ENCODE measurements at regions not wholly inside any gene's neighbourhood (a gene's known extent, or its start where the extent isn't known, plus 50 kb on each side); places are given as distances from the start of the nearest gene placed in this dataset.

DNA sequence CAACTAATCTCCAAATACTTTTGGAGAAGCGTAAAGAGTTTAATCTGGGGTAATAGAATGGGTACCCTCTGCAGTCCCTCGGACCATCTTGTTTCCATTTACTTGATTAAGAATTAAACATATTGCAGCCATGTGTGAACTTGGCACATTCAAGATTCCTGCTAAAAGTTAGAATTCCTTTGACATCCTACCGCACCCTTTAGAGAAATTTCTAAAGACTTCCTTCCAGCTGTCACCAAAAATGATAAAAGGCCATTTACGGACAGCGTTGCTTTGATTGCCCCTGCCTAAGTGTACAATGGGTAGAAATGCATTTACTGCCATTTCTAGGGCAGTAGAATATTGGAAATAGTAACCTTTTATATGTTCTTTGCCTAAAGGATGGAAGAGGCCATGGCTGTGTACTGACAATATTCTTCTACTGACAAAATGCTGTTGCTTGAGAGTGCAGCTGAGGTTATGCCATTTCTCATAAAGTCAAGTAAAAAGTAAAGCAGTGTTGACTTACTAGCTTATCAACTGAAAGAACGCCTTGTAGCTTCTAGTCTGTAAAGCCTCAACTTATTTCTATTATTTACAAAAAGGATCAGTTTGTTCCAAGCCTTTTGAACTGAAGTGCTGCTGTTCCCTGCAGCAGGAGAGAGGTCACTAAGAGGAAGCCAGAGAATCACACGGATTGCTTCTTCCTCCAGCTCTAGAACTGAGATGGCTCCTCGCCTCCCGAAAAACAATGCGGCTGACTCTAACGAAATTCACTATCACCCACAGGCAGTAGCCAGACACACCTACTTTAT lies 139.8 kb upstream of the BASP1 start:
- Histone ChIP-seq H3K4me2 (no peak overlapping the region), H3K79me2 (ENCODE audit: insufficient read depth) (no peaks in the 10 kb centered on the region), H2AFZ (ENCODE audit: low read depth) (no peak overlapping the region), H3K9me2 (no peaks in the 10 kb centered on the region), H3F3A (replicated peaks; ENCODE audit: insufficient read depth) (peaks cover 7% of the 10 kb centered on the region), H3K9ac (no peak overlapping the region), H3K4me3 (ENCODE audit: low read depth in 2 of 2, low read length in 1 of 2) (no peak overlapping the region), H3K4me1 (ENCODE audit: control insufficient read depth in 1 of 2, insufficient read depth in 2 of 2, low read depth in 1 of 2, low read length in 1 of 2) (peaks cover 0 to 4% of the 10 kb centered on the region in 2 experiments; a peak in 1 of 4 replicates), H3K27me3 (ENCODE audit: insufficient read depth) (no peaks in the 10 kb centered on the region), H3K9me3 (no peaks in the 10 kb centered on the region), H3K36me3 (replicated peaks in 1 of 2; ENCODE audit: control insufficient read depth in 1 of 2, insufficient read depth in 2 of 2, low read length in 1 of 2) (no peaks in the 10 kb centered on the region), H4K20me1 (ENCODE audit: insufficient read depth) (no peaks in the 10 kb centered on the region), H3K27ac (ENCODE audit: low read depth in 2 of 2, low read length in 1 of 2) (no peak overlapping the region)
- no peak for TF ChIP-seq JUND (IDR thresholded peaks at IDR 0.05)
- TF ChIP-seq, protein P1, sequence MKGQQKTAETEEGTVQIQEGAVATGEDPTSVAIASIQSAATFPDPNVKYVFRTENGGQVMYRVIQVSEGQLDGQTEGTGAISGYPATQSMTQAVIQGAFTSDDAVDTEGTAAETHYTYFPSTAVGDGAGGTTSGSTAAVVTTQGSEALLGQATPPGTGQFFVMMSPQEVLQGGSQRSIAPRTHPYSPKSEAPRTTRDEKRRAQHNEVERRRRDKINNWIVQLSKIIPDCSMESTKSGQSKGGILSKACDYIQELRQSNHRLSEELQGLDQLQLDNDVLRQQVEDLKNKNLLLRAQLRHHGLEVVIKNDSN (IDR thresholded peaks at IDR 0.05; ENCODE audit: borderline replicate concordance, low read depth) = no peak
- TF ChIP-seq EZH2phosphoT487 (IDR thresholded peaks at IDR 0.05; ENCODE audit: borderline replicate concordance, low read depth) = no peak
- TF ChIP-seq GATA2 (CRISPR knock-in tag; IDR thresholded peaks at IDR 0.05) = no peak
- TF ChIP-seq, protein P2, sequence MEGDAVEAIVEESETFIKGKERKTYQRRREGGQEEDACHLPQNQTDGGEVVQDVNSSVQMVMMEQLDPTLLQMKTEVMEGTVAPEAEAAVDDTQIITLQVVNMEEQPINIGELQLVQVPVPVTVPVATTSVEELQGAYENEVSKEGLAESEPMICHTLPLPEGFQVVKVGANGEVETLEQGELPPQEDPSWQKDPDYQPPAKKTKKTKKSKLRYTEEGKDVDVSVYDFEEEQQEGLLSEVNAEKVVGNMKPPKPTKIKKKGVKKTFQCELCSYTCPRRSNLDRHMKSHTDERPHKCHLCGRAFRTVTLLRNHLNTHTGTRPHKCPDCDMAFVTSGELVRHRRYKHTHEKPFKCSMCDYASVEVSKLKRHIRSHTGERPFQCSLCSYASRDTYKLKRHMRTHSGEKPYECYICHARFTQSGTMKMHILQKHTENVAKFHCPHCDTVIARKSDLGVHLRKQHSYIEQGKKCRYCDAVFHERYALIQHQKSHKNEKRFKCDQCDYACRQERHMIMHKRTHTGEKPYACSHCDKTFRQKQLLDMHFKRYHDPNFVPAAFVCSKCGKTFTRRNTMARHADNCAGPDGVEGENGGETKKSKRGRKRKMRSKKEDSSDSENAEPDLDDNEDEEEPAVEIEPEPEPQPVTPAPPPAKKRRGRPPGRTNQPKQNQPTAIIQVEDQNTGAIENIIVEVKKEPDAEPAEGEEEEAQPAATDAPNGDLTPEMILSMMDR (IDR thresholded peaks at IDR 0.05) = no peak
- no peak for TF ChIP-seq TAF1 (IDR thresholded peaks at IDR 0.05; ENCODE audit: borderline replicate concordance, low read depth, low read length)
- TF ChIP-seq, protein P3, sequence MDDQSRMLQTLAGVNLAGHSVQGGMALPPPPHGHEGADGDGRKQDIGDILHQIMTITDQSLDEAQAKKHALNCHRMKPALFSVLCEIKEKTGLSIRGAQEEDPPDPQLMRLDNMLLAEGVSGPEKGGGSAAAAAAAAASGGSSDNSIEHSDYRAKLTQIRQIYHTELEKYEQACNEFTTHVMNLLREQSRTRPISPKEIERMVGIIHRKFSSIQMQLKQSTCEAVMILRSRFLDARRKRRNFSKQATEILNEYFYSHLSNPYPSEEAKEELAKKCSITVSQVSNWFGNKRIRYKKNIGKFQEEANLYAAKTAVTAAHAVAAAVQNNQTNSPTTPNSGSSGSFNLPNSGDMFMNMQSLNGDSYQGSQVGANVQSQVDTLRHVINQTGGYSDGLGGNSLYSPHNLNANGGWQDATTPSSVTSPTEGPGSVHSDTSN (IDR thresholded peaks at IDR 0.05) = no peak
- TF ChIP-seq, protein P4, sequence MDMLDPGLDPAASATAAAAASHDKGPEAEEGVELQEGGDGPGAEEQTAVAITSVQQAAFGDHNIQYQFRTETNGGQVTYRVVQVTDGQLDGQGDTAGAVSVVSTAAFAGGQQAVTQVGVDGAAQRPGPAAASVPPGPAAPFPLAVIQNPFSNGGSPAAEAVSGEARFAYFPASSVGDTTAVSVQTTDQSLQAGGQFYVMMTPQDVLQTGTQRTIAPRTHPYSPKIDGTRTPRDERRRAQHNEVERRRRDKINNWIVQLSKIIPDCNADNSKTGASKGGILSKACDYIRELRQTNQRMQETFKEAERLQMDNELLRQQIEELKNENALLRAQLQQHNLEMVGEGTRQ (IDR thresholded peaks at IDR 0.05; ENCODE audit: borderline replicate concordance, low read depth, low read length) = no peak
- no peak for TF ChIP-seq MEF2A (IDR thresholded peaks at IDR 0.05; ENCODE audit: borderline replicate concordance, low read depth)
- no peak for TF ChIP-seq SIN3A (IDR thresholded peaks at IDR 0.05; ENCODE audit: borderline replicate concordance, low read depth, low read length)
- TF ChIP-seq NFIC (IDR thresholded peaks at IDR 0.05; ENCODE audit: borderline replicate concordance) = no peak
- no peak for TF ChIP-seq FOXJ3 (CRISPR knock-in tag; IDR thresholded peaks at IDR 0.05)
- no peak for TF ChIP-seq SMC3 (IDR thresholded peaks at IDR 0.05; ENCODE audit: low read depth, low read length)
- TF ChIP-seq, protein P5, sequence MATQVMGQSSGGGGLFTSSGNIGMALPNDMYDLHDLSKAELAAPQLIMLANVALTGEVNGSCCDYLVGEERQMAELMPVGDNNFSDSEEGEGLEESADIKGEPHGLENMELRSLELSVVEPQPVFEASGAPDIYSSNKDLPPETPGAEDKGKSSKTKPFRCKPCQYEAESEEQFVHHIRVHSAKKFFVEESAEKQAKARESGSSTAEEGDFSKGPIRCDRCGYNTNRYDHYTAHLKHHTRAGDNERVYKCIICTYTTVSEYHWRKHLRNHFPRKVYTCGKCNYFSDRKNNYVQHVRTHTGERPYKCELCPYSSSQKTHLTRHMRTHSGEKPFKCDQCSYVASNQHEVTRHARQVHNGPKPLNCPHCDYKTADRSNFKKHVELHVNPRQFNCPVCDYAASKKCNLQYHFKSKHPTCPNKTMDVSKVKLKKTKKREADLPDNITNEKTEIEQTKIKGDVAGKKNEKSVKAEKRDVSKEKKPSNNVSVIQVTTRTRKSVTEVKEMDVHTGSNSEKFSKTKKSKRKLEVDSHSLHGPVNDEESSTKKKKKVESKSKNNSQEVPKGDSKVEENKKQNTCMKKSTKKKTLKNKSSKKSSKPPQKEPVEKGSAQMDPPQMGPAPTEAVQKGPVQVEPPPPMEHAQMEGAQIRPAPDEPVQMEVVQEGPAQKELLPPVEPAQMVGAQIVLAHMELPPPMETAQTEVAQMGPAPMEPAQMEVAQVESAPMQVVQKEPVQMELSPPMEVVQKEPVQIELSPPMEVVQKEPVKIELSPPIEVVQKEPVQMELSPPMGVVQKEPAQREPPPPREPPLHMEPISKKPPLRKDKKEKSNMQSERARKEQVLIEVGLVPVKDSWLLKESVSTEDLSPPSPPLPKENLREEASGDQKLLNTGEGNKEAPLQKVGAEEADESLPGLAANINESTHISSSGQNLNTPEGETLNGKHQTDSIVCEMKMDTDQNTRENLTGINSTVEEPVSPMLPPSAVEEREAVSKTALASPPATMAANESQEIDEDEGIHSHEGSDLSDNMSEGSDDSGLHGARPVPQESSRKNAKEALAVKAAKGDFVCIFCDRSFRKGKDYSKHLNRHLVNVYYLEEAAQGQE (IDR thresholded peaks at IDR 0.05; ENCODE audit: low read depth, low read length) = no peak
- TF ChIP-seq, protein P6, sequence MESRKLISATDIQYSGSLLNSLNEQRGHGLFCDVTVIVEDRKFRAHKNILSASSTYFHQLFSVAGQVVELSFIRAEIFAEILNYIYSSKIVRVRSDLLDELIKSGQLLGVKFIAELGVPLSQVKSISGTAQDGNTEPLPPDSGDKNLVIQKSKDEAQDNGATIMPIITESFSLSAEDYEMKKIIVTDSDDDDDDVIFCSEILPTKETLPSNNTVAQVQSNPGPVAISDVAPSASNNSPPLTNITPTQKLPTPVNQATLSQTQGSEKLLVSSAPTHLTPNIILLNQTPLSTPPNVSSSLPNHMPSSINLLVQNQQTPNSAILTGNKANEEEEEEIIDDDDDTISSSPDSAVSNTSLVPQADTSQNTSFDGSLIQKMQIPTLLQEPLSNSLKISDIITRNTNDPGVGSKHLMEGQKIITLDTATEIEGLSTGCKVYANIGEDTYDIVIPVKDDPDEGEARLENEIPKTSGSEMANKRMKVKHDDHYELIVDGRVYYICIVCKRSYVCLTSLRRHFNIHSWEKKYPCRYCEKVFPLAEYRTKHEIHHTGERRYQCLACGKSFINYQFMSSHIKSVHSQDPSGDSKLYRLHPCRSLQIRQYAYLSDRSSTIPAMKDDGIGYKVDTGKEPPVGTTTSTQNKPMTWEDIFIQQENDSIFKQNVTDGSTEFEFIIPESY (IDR thresholded peaks at IDR 0.05; ENCODE audit: borderline replicate concordance, low read depth) = no peak
- TF ChIP-seq RXRA (IDR thresholded peaks at IDR 0.05; ENCODE audit: borderline replicate concordance, low read depth) = no peak
- no peak for TF ChIP-seq NRF1 (IDR thresholded peaks at IDR 0.05; ENCODE audit: low read depth, low read length)
- ChIA-PET CTCF (no interaction called here), POLR2A (no interaction called here)
- 84% methylated on average over 11 of the region's 11 CpGs for WGBS (ENCODE audit: low lambda C conversion rate)
- no peak for DNase-seq

Measured in SK-N-SH (cell line).